A549 (cell line): ENCODE measurements at regions not wholly inside any gene's neighbourhood (a gene's known extent, or its start where the extent isn't known, plus 50 kb on each side); places are given as distances from the start of the nearest gene placed in this dataset.

Source experiments
- SREBF2 ChIP-seq: fragments of 450-650 bp; IDR thresholded peaks from 2 replicates; pipeline ENCODE4 v1.6.1; 2014; ENCODE audit warnings: mild to moderate bottlenecking, moderate library complexity
- TF ChIP-seq, protein P1 (sequence below): fragments of >200 bp; sonication (Bioruptor Twin); formaldehyde crosslinking; IDR thresholded peaks from 3 replicates; pipeline ENCODE4 v1.5.1; 2016

DNA sequence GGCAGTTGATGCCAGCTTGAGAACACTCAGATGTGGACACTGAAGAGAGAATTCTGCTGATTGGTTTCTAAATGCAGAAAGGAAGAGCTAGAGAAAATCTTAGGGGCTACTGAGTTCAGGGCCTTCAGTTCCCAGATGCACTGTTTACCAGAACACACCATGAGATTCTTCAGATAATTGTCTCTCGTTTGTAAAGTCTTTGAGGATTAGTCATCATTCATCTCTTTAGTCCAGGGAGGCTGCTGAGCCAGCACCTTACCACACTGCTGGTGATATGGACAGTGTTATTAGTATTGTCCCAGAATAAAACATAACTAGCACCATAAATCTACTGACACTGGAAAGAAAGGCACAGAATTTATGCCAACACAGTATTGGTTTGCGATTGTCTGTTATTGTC is 690.8 kb upstream of the CELF4 start:
- TF ChIP-seq SREBF2: no peak
- TF ChIP-seq, protein P1, sequence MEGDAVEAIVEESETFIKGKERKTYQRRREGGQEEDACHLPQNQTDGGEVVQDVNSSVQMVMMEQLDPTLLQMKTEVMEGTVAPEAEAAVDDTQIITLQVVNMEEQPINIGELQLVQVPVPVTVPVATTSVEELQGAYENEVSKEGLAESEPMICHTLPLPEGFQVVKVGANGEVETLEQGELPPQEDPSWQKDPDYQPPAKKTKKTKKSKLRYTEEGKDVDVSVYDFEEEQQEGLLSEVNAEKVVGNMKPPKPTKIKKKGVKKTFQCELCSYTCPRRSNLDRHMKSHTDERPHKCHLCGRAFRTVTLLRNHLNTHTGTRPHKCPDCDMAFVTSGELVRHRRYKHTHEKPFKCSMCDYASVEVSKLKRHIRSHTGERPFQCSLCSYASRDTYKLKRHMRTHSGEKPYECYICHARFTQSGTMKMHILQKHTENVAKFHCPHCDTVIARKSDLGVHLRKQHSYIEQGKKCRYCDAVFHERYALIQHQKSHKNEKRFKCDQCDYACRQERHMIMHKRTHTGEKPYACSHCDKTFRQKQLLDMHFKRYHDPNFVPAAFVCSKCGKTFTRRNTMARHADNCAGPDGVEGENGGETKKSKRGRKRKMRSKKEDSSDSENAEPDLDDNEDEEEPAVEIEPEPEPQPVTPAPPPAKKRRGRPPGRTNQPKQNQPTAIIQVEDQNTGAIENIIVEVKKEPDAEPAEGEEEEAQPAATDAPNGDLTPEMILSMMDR: no peak
